ENCODE measurements at regions not wholly inside any gene's neighbourhood (a gene's known extent, or its start where the extent isn't known, plus 50 kb on each side); places are given as distances from the start of the nearest gene placed in this dataset.

DNA sequence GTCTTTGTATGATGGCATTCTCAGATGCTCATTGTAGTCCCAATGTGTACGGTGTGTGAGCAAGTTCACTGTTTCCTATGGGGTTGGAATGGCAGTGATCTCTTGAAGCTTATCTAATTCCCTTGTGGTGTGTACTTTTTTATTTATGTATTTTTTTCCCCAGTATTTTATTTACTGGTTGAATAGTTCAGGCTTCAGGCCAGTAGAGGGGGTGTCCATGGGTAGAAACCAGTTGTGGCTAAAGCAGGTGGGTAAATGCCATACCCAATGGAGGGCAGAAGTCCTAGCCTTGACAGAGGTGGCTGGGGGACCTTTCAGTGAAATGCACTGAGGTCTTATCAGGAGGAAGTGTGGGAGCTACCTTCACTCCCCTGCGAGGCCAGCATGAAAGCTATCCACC is 351.4 kb upstream of the CWC22 start:
- Histone ChIP-seq H3K9me3 (ENCODE audit: control insufficient read depth, low read depth, low read length) (no peaks in the 10 kb centered on the region), H3K4me1 (ENCODE audit: control insufficient read depth, insufficient read depth, low read length) (no peaks in the 10 kb centered on the region), H3K27me3 (ENCODE audit: control insufficient read depth, insufficient read depth, low read length) (no peaks in the 10 kb centered on the region), H3K4me3 (ENCODE audit: low read length) (no peak overlapping the region), H3K36me3 (ENCODE audit: control insufficient read depth, insufficient read depth, low read length) (no peaks in the 10 kb centered on the region), H3K27ac (ENCODE audit: low read length) (no peak overlapping the region)
- WGBS (ENCODE audit: insufficient coverage, low lambda C conversion rate) = no CpG with 5 or more reads among the region's 2 CpGs
- no peak for DNase-seq

DNA sequence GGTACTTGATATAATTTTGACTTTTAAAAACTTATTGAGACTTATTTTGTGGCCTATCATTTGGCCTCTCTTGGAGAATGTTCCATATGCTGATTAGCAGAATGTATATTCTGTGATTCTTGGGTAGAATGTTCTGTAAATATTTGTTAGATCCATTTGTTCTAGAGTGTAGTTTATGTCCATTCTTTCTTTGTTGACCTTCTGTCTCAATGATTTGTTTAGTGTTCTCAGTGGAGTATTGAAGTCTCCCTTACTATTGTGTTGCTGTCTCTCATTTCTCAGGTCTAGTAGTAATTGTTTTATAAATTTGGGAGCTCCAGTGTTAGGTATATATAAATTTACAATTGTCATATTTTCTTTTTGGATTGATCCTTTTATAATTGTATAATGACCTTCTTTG is 349.6 kb upstream of the CWC22 start:
- Histone ChIP-seq H3K27ac (ENCODE audit: low read length) (no peak overlapping the region), H3K9me3 (ENCODE audit: control insufficient read depth, low read depth, low read length) (no peaks in the 10 kb centered on the region), H3K36me3 (ENCODE audit: control insufficient read depth, insufficient read depth, low read length) (no peaks in the 10 kb centered on the region), H3K4me1 (ENCODE audit: control insufficient read depth, insufficient read depth, low read length) (no peaks in the 10 kb centered on the region), H3K27me3 (ENCODE audit: control insufficient read depth, insufficient read depth, low read length) (no peaks in the 10 kb centered on the region), H3K4me3 (ENCODE audit: low read length) (no peak overlapping the region)
- no peak for DNase-seq

DNA sequence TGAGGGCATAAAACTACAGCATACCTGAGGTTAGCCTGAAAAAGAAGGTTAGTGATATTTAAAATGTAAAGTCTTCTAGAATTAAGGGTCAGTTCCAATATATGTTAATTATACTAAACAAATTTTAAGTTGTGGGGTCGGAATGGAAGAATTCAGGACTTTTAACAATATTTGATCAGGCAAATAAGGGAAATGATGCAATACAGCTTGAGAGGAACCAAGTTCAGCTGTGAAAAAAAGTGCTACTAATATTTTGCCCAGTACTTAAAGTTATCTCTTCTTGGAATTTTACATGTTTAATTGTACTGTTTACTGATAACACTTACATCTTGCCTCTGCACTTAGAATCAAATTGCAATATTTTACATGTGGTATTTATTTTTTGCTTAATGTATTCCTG is 345.5 kb upstream of the CWC22 start:
- Histone ChIP-seq H3K27me3 (ENCODE audit: control insufficient read depth, insufficient read depth, low read length) (no peaks in the 10 kb centered on the region), H3K36me3 (ENCODE audit: control insufficient read depth, insufficient read depth, low read length) (no peaks in the 10 kb centered on the region), H3K9me3 (ENCODE audit: control insufficient read depth, low read depth, low read length) (no peaks in the 10 kb centered on the region), H3K27ac (ENCODE audit: low read length) (no peak overlapping the region), H3K4me1 (ENCODE audit: control insufficient read depth, insufficient read depth, low read length) (no peaks in the 10 kb centered on the region), H3K4me3 (ENCODE audit: low read length) (no peak overlapping the region)
- DNase-seq = no peak
- 43% methylated on average over 1 of the region's 1 CpG for WGBS (ENCODE audit: insufficient coverage, low lambda C conversion rate)

GRCh38 chr2:180349809-180350208 is 342.7 kb upstream of the CWC22 start:
- H3K4me1 ChIP-seq (ENCODE audit: control insufficient read depth, insufficient read depth, low read length) = no peaks in the 10 kb centered on the region
- no peaks in the 10 kb centered on the region for H3K9me3 ChIP-seq (ENCODE audit: control insufficient read depth, low read depth, low read length)
- H3K27ac ChIP-seq (ENCODE audit: low read length) = no peak overlapping the region
- H3K4me3 ChIP-seq (ENCODE audit: low read length) = no peak overlapping the region
- no peaks in the 10 kb centered on the region for H3K27me3 ChIP-seq (ENCODE audit: control insufficient read depth, insufficient read depth, low read length)
- no peaks in the 10 kb centered on the region for H3K36me3 ChIP-seq (ENCODE audit: control insufficient read depth, insufficient read depth, low read length)
- no peak for DNase-seq
- 100% methylated on average over 1 of the region's 2 CpGs for WGBS (ENCODE audit: insufficient coverage, low lambda C conversion rate)

DNA sequence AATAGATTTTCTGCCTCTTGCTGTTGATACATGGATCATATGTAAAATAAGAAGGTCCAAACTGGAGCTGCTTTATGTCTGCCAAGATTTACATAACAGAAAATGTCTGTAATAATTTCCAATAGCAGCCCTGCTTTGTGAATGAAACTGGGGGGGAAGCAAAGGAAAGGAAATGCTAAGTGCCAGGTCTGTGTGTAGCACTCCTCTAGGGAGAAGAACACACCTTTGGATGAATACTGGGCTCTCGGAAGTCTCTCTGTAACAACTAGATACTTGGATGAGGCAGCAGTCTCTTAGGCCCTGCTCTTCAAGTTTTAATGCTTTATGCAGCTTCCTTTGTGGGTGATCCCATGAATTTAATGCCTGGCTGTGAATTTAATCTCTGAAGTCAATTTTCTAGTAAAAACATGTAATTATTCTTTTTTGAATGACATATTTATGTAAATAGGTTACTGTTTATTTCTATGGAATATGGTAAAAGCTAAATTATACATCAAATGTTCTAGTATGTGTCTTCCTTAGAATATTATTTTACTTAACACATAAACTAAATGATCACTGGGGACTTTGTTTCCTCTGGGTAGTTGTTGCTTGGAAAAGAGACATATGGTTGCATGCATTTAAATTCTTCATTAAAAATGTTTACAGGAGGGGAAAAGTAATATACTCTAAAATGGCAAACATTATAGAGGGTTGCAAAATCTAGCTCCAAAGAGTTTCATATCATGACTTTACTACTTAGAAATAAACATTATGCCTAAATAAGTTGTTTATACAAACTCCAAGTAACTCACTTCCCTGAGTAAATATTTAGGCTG is 336.6 kb upstream of the CWC22 start:
- no peak for DNase-seq
- Histone ChIP-seq H3K36me3 (ENCODE audit: control insufficient read depth, insufficient read depth, low read length) (no peaks in the 10 kb centered on the region), H3K27ac (ENCODE audit: low read length) (no peak overlapping the region), H3K27me3 (ENCODE audit: control insufficient read depth, insufficient read depth, low read length) (no peaks in the 10 kb centered on the region), H3K9me3 (ENCODE audit: control insufficient read depth, low read depth, low read length) (no peaks in the 10 kb centered on the region), H3K4me1 (ENCODE audit: control insufficient read depth, insufficient read depth, low read length) (no peaks in the 10 kb centered on the region), H3K4me3 (ENCODE audit: low read length) (no peak overlapping the region)
- WGBS (ENCODE audit: insufficient coverage, low lambda C conversion rate) = no CpG with 5 or more reads among the region's 1 CpG

DNA sequence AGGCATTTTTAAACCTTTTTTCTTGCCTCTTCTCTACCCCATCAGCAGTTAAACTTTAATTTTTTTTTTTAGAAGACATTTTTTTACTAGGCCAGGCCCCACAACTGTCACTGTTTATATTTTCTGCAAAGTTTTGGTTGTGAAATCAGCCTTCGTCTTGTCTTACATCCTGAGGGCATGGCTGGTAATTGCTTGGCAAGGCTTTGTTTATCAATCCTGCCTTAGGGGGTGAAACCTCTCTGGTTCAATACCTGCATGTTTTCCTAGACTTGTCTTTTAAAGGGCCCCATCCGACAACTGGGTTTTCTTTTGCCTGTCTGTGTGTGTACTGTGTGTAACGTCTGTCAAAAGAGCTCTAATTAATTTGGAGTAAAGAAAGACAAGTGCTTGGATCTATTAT is 330.0 kb upstream of the CWC22 start:
- Histone ChIP-seq H3K4me3 (ENCODE audit: low read length) (no peak overlapping the region), H3K27ac (ENCODE audit: low read length) (no peak overlapping the region), H3K4me1 (ENCODE audit: control insufficient read depth, insufficient read depth, low read length) (no peaks in the 10 kb centered on the region), H3K27me3 (ENCODE audit: control insufficient read depth, insufficient read depth, low read length) (no peaks in the 10 kb centered on the region), H3K36me3 (ENCODE audit: control insufficient read depth, insufficient read depth, low read length) (no peaks in the 10 kb centered on the region), H3K9me3 (ENCODE audit: control insufficient read depth, low read depth, low read length) (peaks cover 8% of the 10 kb centered on the region)
- DNase-seq = no peak
- WGBS (ENCODE audit: insufficient coverage, low lambda C conversion rate) = 80% methylated on average over 1 of the region's 3 CpGs

DNA sequence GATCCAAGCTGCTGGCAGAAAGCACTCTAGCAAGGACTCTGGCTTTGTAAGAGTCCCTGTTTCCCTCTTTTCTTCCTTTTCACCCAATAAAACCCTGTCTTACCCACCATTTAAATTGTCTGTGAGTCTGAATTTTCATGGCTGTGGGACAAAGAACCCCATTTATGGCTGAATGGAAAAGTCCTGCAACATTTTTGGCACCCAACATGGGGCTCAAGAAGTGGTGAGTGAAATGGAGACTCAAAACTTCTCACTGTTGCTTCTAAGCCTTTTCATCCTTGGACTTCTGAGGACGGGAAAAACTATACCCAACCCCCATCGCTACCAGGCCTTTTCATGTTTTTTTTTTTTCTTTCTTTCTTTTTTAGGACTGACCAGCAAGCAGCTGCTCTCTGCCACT is 329.5 kb upstream of the CWC22 start:
- no peak for DNase-seq
- H3K27ac ChIP-seq (ENCODE audit: low read length) = no peak overlapping the region
- no peaks in the 10 kb centered on the region for H3K27me3 ChIP-seq (ENCODE audit: control insufficient read depth, insufficient read depth, low read length)
- H3K36me3 ChIP-seq (ENCODE audit: control insufficient read depth, insufficient read depth, low read length) = no peaks in the 10 kb centered on the region
- H3K9me3 ChIP-seq (ENCODE audit: control insufficient read depth, low read depth, low read length) = peaks cover 8% of the 10 kb centered on the region
- WGBS (ENCODE audit: insufficient coverage, low lambda C conversion rate) = 83% methylated on average over 1 of the region's 2 CpGs
- H3K4me1 ChIP-seq (ENCODE audit: control insufficient read depth, insufficient read depth, low read length) = no peaks in the 10 kb centered on the region
- no peak overlapping the region for H3K4me3 ChIP-seq (ENCODE audit: low read length)

- Histone ChIP-seq H3K27me3 (ENCODE audit: control insufficient read depth, insufficient read depth, low read length) (no peaks in the 10 kb centered on the region), H3K9me3 (ENCODE audit: control insufficient read depth, low read depth, low read length) (peaks cover 8% of the 10 kb centered on the region), H3K4me1 (ENCODE audit: control insufficient read depth, insufficient read depth, low read length) (no peaks in the 10 kb centered on the region), H3K27ac (ENCODE audit: low read length) (no peak overlapping the region), H3K36me3 (ENCODE audit: control insufficient read depth, insufficient read depth, low read length) (no peaks in the 10 kb centered on the region), H3K4me3 (ENCODE audit: low read length) (no peak overlapping the region)
- WGBS (ENCODE audit: insufficient coverage, low lambda C conversion rate) = 98% methylated on average over 3 of the region's 3 CpGs
- no peak for DNase-seq
Measured at GRCh38 chr2:180334514-180334913, 327.4 kb upstream of the CWC22 start.

DNA sequence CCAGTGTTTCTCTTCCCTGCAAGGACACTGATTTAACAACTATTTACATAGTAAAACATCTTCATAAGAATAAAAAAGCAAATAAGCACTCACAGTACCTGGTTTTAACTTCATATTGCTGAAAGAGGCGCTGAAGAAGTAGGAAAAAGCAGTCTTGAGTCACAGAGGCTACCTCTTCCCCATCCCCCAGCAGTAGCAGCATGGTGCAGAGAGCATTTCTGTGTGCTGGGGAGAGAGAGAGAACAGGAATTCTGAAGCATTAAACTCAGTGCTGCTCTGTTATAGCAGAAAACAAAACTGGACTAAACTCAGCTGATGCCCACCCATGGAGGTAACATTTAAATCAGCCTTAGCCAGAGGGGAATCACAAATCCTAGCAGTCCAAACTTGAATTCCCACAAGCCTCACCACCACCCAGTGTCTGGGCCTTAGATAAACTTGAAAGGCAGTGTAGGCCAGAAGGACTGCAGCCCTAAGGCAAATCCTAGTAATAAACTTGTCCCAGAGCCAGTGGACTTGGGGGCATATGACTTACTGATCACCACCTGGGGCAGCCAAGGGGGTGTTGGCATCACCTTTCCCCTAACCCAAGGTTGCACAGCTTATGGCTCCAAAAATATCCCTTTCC is 321.8 kb upstream of the CWC22 start:
- 67% methylated on average over 1 of the region's 1 CpG for WGBS (ENCODE audit: insufficient coverage, low lambda C conversion rate)
- Histone ChIP-seq H3K27ac (ENCODE audit: low read length) (no peak overlapping the region), H3K4me1 (ENCODE audit: control insufficient read depth, insufficient read depth, low read length) (no peaks in the 10 kb centered on the region), H3K9me3 (ENCODE audit: control insufficient read depth, low read depth, low read length) (no peaks in the 10 kb centered on the region), H3K36me3 (ENCODE audit: control insufficient read depth, insufficient read depth, low read length) (no peaks in the 10 kb centered on the region), H3K27me3 (ENCODE audit: control insufficient read depth, insufficient read depth, low read length) (no peaks in the 10 kb centered on the region), H3K4me3 (ENCODE audit: low read length) (no peak overlapping the region)
- no peak for DNase-seq

DNA sequence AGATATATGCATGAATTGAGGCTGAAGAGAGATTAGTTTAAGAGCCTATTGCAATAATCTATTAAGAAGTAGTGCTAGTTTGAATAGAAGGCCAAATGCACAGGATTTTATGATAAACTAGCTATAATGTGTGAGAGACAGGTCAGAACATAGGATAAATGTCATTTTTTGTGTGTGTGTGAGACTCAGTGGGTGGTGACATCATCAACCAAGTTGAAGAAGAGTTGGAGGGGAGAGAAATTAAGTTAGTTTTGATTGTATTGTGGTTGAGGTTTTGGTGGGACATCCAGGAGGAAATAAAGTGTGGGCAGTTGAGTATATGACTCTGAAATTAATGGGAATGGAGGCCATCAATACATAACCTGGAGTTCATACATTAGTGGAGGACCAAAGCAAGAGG is 320.1 kb upstream of the CWC22 start:
- Histone ChIP-seq H3K36me3 (ENCODE audit: control insufficient read depth, insufficient read depth, low read length) (no peaks in the 10 kb centered on the region), H3K9me3 (ENCODE audit: control insufficient read depth, low read depth, low read length) (no peaks in the 10 kb centered on the region), H3K4me1 (ENCODE audit: control insufficient read depth, insufficient read depth, low read length) (no peaks in the 10 kb centered on the region), H3K4me3 (ENCODE audit: low read length) (no peak overlapping the region), H3K27me3 (ENCODE audit: control insufficient read depth, insufficient read depth, low read length) (no peaks in the 10 kb centered on the region), H3K27ac (ENCODE audit: low read length) (no peak overlapping the region)
- DNase-seq = no peak

Data from large intestine (tissue), 3 donors.